Keratinocyte (primary cell): ENCODE measurements at regions not wholly inside any gene's neighbourhood (a gene's known extent, or its start where the extent isn't known, plus 50 kb on each side); places are given as distances from the start of the nearest gene placed in this dataset.

Experiments
- DNase-seq: peaks from one replicate; pipeline ENCODE4 v3.0.0-alpha.2; 2011; ENCODE audit warnings: low read depth, missing footprints, low spot score
- FAIRE-seq: peaks from 2 replicates; lab custom pipeline; 2011; peaks lifted over from hg19 to GRCh38; lab: Jason Lieb, UNC
- H2AFZ ChIP-seq: 2 replicates; pipeline ENCODE4 v1.6.0; 2012; ENCODE audit warnings: low read length, control low read depth, inconsistent platforms; ENCODE audit not compliant: control insufficient read depth
- H3K27ac ChIP-seq: 2 replicates; pipeline ENCODE4 v1.5.1; 2011; ENCODE audit warnings: low read length; ENCODE audit not compliant: control insufficient read depth, insufficient read depth
- H3K27me3 ChIP-seq: 3 replicates; pipeline ENCODE4 v1.6.0; 2011; ENCODE audit warnings: low read length; ENCODE audit not compliant: control insufficient read depth, insufficient read depth; ENCODE audit errors: extremely low read depth
- H3K36me3 ChIP-seq, 2 experiments: 2 replicates in 1 of 2; 3 replicates in 1 of 2; pipeline ENCODE4 v1.5.1; 2011; ENCODE audit warnings: low read length in 2 of 2, mild to moderate bottlenecking in 1 of 2; ENCODE audit not compliant: control insufficient read depth in 2 of 2, insufficient read depth in 2 of 2; ENCODE audit errors: extremely low read depth in 1 of 2
- H3K4me1 ChIP-seq: 3 replicates; pipeline ENCODE4 v1.5.1; 2011; ENCODE audit warnings: low read length; ENCODE audit not compliant: control insufficient read depth, insufficient read depth; ENCODE audit errors: extremely low read depth
- H3K4me2 ChIP-seq: 3 replicates; pipeline ENCODE4 v1.6.0; 2011; ENCODE audit warnings: low read depth, low read length; ENCODE audit not compliant: control insufficient read depth, insufficient read depth; ENCODE audit errors: extremely low read depth
- H3K4me3 ChIP-seq, 3 experiments: fragments of 200-600 bp in 1 of 3; sonication (generic) in 1 of 3; 2 replicates in 2 of 3; 3 replicates in 1 of 3; pipeline ENCODE4 v1.5.1; 2011 to 2016; ENCODE audit warnings: low read length in 3 of 3, mild to moderate bottlenecking in 3 of 3, control low read depth in 2 of 3, inconsistent platforms in 1 of 3, low read depth in 1 of 3, mixed read lengths in 1 of 3, mixed run types in 1 of 3, moderate library complexity in 1 of 3; ENCODE audit not compliant: control insufficient read depth in 2 of 3, insufficient read depth in 2 of 3; ENCODE audit errors: extremely low read depth in 1 of 3
- H3K79me2 ChIP-seq: 2 replicates; pipeline ENCODE4 v1.6.0; 2012; ENCODE audit warnings: low read length; ENCODE audit not compliant: control insufficient read depth, insufficient read depth
- H3K9ac ChIP-seq: 3 replicates; pipeline ENCODE4 v1.6.0; 2011; ENCODE audit warnings: low read length; ENCODE audit not compliant: control insufficient read depth, insufficient read depth; ENCODE audit errors: extremely low read depth
- H3K9me1 ChIP-seq: 3 replicates; pipeline ENCODE4 v1.6.0; 2011; ENCODE audit warnings: low read length; ENCODE audit not compliant: control insufficient read depth, insufficient read depth; ENCODE audit errors: extremely low read depth
- H3K9me3 ChIP-seq: 2 replicates; pipeline ENCODE4 v1.5.1; 2012; ENCODE audit warnings: low read depth, low read length; ENCODE audit not compliant: control insufficient read depth
- H4K20me1 ChIP-seq: 3 replicates; pipeline ENCODE4 v1.6.0; 2011; ENCODE audit warnings: low read length; ENCODE audit not compliant: control insufficient read depth, insufficient read depth; ENCODE audit errors: extremely low read depth
- CTCF ChIP-seq, 3 experiments: IDR thresholded peaks in 1 of 3; conservative IDR thresholded peaks in 1 of 3; optimal IDR thresholded peaks in 1 of 3; 2 replicates in 2 of 3; 3 replicates in 1 of 3; pipeline versions ENCODE3 to v1.5.1; 2011; ENCODE audit warnings: low read length in 3 of 3, mild to moderate bottlenecking in 3 of 3, moderate library complexity in 2 of 3, control low read depth in 1 of 3, inconsistent platforms in 1 of 3; ENCODE audit not compliant: insufficient read depth in 2 of 3; ENCODE audit errors: extremely low read depth in 1 of 3
- EZH2 ChIP-seq: IDR thresholded peaks from one replicate; pipeline ENCODE4 v1.6.1; 2012; ENCODE audit warnings: inconsistent platforms, mild to moderate bottlenecking, low read length, moderate library complexity
- dilution Hi-C: fragments of 300-500 bp; cut with MboI; formaldehyde crosslinking; loops from one replicate; pipeline ENCODE4 v1.7.0; 2020; ENCODE audit warnings: low sequenced_read_pairs; ENCODE audit not compliant: extremely low pct_ligation_motif_present

GRCh38 chr4:144590020-144590419, 55.9 kb upstream of the HHIP start:
- no peak overlapping the region for H2AFZ ChIP-seq
- no peak overlapping the region for H3K4me3 ChIP-seq
- dilution Hi-C loops, result no loop called here
- no peak overlapping the region for H3K9ac ChIP-seq
- H3K36me3 ChIP-seq, result no peaks in the 10 kb centered on the region
- no peak overlapping the region for H3K4me2 ChIP-seq
- no peaks in the 10 kb centered on the region for H4K20me1 ChIP-seq
- no peaks in the 10 kb centered on the region for H3K27me3 ChIP-seq
- H3K79me2 ChIP-seq, result no peaks in the 10 kb centered on the region
- DNase-seq (no peak), FAIRE-seq (no peak)
- no peak for TF ChIP-seq EZH2
- no peak for TF ChIP-seq CTCF (optimal IDR thresholded peaks at IDR 0.05 in 1 of 3, IDR thresholded peaks at IDR 0.05 in 1 of 3, conservative IDR thresholded peaks at IDR 0.05 in 1 of 3; ENCODE audit: extremely low read depth in 1 of 3, insufficient read depth in 2 of 3, low read length in 3 of 3)
- peaks cover 5% of the 10 kb centered on the region for H3K4me1 ChIP-seq
- no peaks in the 10 kb centered on the region for H3K9me1 ChIP-seq
- no peak overlapping the region for H3K27ac ChIP-seq
- no peaks in the 10 kb centered on the region for H3K9me3 ChIP-seq

- Histone ChIP-seq H3K27ac (no peak overlapping the region), H3K27me3 (no peaks in the 10 kb centered on the region), H4K20me1 (no peaks in the 10 kb centered on the region), H3K9ac (no peak overlapping the region), H3K4me2 (peak overlapping the region; percentile 20), H3K9me3 (no peaks in the 10 kb centered on the region), H2AFZ (peak overlapping the region; percentile 88), H3K79me2 (no peaks in the 10 kb centered on the region), H3K4me3 (no peak overlapping the region), H3K4me1 (peaks cover 5% of the 10 kb centered on the region), H3K9me1 (no peaks in the 10 kb centered on the region), H3K36me3 (no peaks in the 10 kb centered on the region)
- dilution Hi-C loops, result no loop called here
- TF ChIP-seq CTCF (optimal IDR thresholded peaks at IDR 0.05 in 1 of 3, IDR thresholded peaks at IDR 0.05 in 1 of 3, conservative IDR thresholded peaks at IDR 0.05 in 1 of 3; ENCODE audit: extremely low read depth in 1 of 3, insufficient read depth in 2 of 3, low read length in 3 of 3) (no peak), EZH2 (no peak)
- peak; percentile 76 for FAIRE-seq
- DNase-seq, result no peak
Measured at GRCh38 chr4:144591401-144591800, 54.6 kb upstream of the HHIP start.
